Keratinocyte (primary cell): ENCODE measurements at regions not wholly inside any gene's neighbourhood (a gene's known extent, or its start where the extent isn't known, plus 50 kb on each side); places are given as distances from the start of the nearest gene placed in this dataset.
A peak's percentile ranks its signal among the peaks of the same experiment; 100 is the strongest.

ENCODE experiments used
- DNase-seq: peaks from one replicate; pipeline ENCODE4 v3.0.0-alpha.2; 2011; ENCODE audit warnings: low read depth, missing footprints, low spot score
- FAIRE-seq: peaks from 2 replicates; lab custom pipeline; 2011; peaks lifted over from hg19 to GRCh38; lab: Jason Lieb, UNC
- H2AFZ ChIP-seq: 2 replicates; pipeline ENCODE4 v1.6.0; 2012; ENCODE audit warnings: low read length, control low read depth, inconsistent platforms; ENCODE audit not compliant: control insufficient read depth
- H3K27ac ChIP-seq: 2 replicates; pipeline ENCODE4 v1.5.1; 2011; ENCODE audit warnings: low read length; ENCODE audit not compliant: control insufficient read depth, insufficient read depth
- H3K27me3 ChIP-seq: 3 replicates; pipeline ENCODE4 v1.6.0; 2011; ENCODE audit warnings: low read length; ENCODE audit not compliant: control insufficient read depth, insufficient read depth; ENCODE audit errors: extremely low read depth
- H3K36me3 ChIP-seq, 2 experiments: 2 replicates in 1 of 2; 3 replicates in 1 of 2; pipeline ENCODE4 v1.5.1; 2011; ENCODE audit warnings: low read length in 2 of 2, mild to moderate bottlenecking in 1 of 2; ENCODE audit not compliant: control insufficient read depth in 2 of 2, insufficient read depth in 2 of 2; ENCODE audit errors: extremely low read depth in 1 of 2
- H3K4me1 ChIP-seq: 3 replicates; pipeline ENCODE4 v1.5.1; 2011; ENCODE audit warnings: low read length; ENCODE audit not compliant: control insufficient read depth, insufficient read depth; ENCODE audit errors: extremely low read depth
- H3K4me2 ChIP-seq: 3 replicates; pipeline ENCODE4 v1.6.0; 2011; ENCODE audit warnings: low read depth, low read length; ENCODE audit not compliant: control insufficient read depth, insufficient read depth; ENCODE audit errors: extremely low read depth
- H3K4me3 ChIP-seq, 3 experiments: fragments of 200-600 bp in 1 of 3; sonication (generic) in 1 of 3; 2 replicates in 2 of 3; 3 replicates in 1 of 3; pipeline ENCODE4 v1.5.1; 2011 to 2016; ENCODE audit warnings: low read length in 3 of 3, mild to moderate bottlenecking in 3 of 3, control low read depth in 2 of 3, inconsistent platforms in 1 of 3, low read depth in 1 of 3, mixed read lengths in 1 of 3, mixed run types in 1 of 3, moderate library complexity in 1 of 3; ENCODE audit not compliant: control insufficient read depth in 2 of 3, insufficient read depth in 2 of 3; ENCODE audit errors: extremely low read depth in 1 of 3
- H3K79me2 ChIP-seq: 2 replicates; pipeline ENCODE4 v1.6.0; 2012; ENCODE audit warnings: low read length; ENCODE audit not compliant: control insufficient read depth, insufficient read depth
- H3K9ac ChIP-seq: 3 replicates; pipeline ENCODE4 v1.6.0; 2011; ENCODE audit warnings: low read length; ENCODE audit not compliant: control insufficient read depth, insufficient read depth; ENCODE audit errors: extremely low read depth
- H3K9me1 ChIP-seq: 3 replicates; pipeline ENCODE4 v1.6.0; 2011; ENCODE audit warnings: low read length; ENCODE audit not compliant: control insufficient read depth, insufficient read depth; ENCODE audit errors: extremely low read depth
- H3K9me3 ChIP-seq: 2 replicates; pipeline ENCODE4 v1.5.1; 2012; ENCODE audit warnings: low read depth, low read length; ENCODE audit not compliant: control insufficient read depth
- H4K20me1 ChIP-seq: 3 replicates; pipeline ENCODE4 v1.6.0; 2011; ENCODE audit warnings: low read length; ENCODE audit not compliant: control insufficient read depth, insufficient read depth; ENCODE audit errors: extremely low read depth
- CTCF ChIP-seq, 3 experiments: IDR thresholded peaks in 1 of 3; conservative IDR thresholded peaks in 1 of 3; optimal IDR thresholded peaks in 1 of 3; 2 replicates in 2 of 3; 3 replicates in 1 of 3; pipeline versions ENCODE3 to v1.5.1; 2011; ENCODE audit warnings: low read length in 3 of 3, mild to moderate bottlenecking in 3 of 3, moderate library complexity in 2 of 3, control low read depth in 1 of 3, inconsistent platforms in 1 of 3; ENCODE audit not compliant: insufficient read depth in 2 of 3; ENCODE audit errors: extremely low read depth in 1 of 3
- EZH2 ChIP-seq: IDR thresholded peaks from one replicate; pipeline ENCODE4 v1.6.1; 2012; ENCODE audit warnings: inconsistent platforms, mild to moderate bottlenecking, low read length, moderate library complexity
- dilution Hi-C: fragments of 300-500 bp; cut with MboI; formaldehyde crosslinking; loops from one replicate; pipeline ENCODE4 v1.7.0; 2020; ENCODE audit warnings: low sequenced_read_pairs; ENCODE audit not compliant: extremely low pct_ligation_motif_present

- dilution Hi-C loops, result no loop called here
Observed at GRCh38 chr1:167145965-167146364, 52.1 kb downstream of the STYXL2 start.

GRCh38 chr1:167146903-167147539 is 53.1 kb downstream of the STYXL2 start:
- FAIRE-seq (no peak), DNase-seq (no peak)
- no peaks in the 10 kb centered on the region for H3K27me3 ChIP-seq
- dilution Hi-C loops, result no loop called here
- no peak overlapping the region for H3K27ac ChIP-seq
- no peaks in the 10 kb centered on the region for H3K36me3 ChIP-seq
- no peaks in the 10 kb centered on the region for H3K79me2 ChIP-seq
- H3K4me2 ChIP-seq, result no peak overlapping the region
- H4K20me1 ChIP-seq, result no peaks in the 10 kb centered on the region
- H2AFZ ChIP-seq, result peak overlapping the region; percentile 19
- H3K4me3 ChIP-seq, result no peak overlapping the region
- no peak overlapping the region for H3K9ac ChIP-seq
- H3K9me3 ChIP-seq, result no peaks in the 10 kb centered on the region
- H3K9me1 ChIP-seq, result no peaks in the 10 kb centered on the region
- H3K4me1 ChIP-seq, result peaks cover 4% of the 10 kb centered on the region
- TF ChIP-seq EZH2, result no peak
- no peak for TF ChIP-seq CTCF (optimal IDR thresholded peaks at IDR 0.05 in 1 of 3, IDR thresholded peaks at IDR 0.05 in 1 of 3, conservative IDR thresholded peaks at IDR 0.05 in 1 of 3; ENCODE audit: extremely low read depth in 1 of 3, insufficient read depth in 2 of 3, low read length in 3 of 3)

More at GRCh38 chr1:167145965-167146364, 52.1 kb downstream of the STYXL2 start:
- Histone ChIP-seq H4K20me1 (no peaks in the 10 kb centered on the region), H2AFZ (no peak overlapping the region), H3K27ac (no peak overlapping the region), H3K27me3 (no peaks in the 10 kb centered on the region), H3K9me1 (no peaks in the 10 kb centered on the region), H3K4me2 (no peak overlapping the region), H3K4me1 (no peaks in the 10 kb centered on the region), H3K36me3 (no peaks in the 10 kb centered on the region), H3K4me3 (no peak overlapping the region), H3K9me3 (no peaks in the 10 kb centered on the region), H3K9ac (no peak overlapping the region), H3K79me2 (no peaks in the 10 kb centered on the region)
- no peak for FAIRE-seq
- DNase-seq, result no peak
- no peak for TF ChIP-seq CTCF (optimal IDR thresholded peaks at IDR 0.05 in 1 of 3, IDR thresholded peaks at IDR 0.05 in 1 of 3, conservative IDR thresholded peaks at IDR 0.05 in 1 of 3; ENCODE audit: extremely low read depth in 1 of 3, insufficient read depth in 2 of 3, low read length in 3 of 3)
